ENCODE measurements at regions not wholly inside any gene's neighbourhood (a gene's known extent, or its start where the extent isn't known, plus 50 kb on each side); places are given as distances from the start of the nearest gene placed in this dataset.

DNA sequence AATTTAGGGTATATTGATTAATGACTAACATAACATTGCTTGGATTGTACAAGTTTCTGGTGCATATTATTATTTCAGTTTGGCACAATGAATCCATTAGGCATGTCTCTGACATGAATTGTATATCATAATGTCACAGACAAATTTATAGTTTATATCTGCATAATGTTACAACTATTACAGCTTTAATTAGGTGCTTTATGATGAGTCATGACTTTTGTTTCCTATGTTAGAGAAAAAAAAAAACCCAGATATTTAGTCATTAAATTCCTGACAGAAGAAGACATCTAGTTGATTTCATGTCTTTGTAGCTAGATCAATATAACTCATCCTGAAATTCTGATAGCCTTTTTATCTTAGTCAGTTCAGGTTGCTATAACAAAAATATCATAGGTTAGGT lies 385.7 kb upstream of the EPHA5 start:
- TF ChIP-seq, protein P1, sequence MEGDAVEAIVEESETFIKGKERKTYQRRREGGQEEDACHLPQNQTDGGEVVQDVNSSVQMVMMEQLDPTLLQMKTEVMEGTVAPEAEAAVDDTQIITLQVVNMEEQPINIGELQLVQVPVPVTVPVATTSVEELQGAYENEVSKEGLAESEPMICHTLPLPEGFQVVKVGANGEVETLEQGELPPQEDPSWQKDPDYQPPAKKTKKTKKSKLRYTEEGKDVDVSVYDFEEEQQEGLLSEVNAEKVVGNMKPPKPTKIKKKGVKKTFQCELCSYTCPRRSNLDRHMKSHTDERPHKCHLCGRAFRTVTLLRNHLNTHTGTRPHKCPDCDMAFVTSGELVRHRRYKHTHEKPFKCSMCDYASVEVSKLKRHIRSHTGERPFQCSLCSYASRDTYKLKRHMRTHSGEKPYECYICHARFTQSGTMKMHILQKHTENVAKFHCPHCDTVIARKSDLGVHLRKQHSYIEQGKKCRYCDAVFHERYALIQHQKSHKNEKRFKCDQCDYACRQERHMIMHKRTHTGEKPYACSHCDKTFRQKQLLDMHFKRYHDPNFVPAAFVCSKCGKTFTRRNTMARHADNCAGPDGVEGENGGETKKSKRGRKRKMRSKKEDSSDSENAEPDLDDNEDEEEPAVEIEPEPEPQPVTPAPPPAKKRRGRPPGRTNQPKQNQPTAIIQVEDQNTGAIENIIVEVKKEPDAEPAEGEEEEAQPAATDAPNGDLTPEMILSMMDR (IDR thresholded peaks at IDR 0.05): no peak

GRCh38 chr4:66052426-66052825 lies 382.1 kb upstream of the EPHA5 start:
- TF ChIP-seq, protein P1 (IDR thresholded peaks at IDR 0.05): no peak

DNA sequence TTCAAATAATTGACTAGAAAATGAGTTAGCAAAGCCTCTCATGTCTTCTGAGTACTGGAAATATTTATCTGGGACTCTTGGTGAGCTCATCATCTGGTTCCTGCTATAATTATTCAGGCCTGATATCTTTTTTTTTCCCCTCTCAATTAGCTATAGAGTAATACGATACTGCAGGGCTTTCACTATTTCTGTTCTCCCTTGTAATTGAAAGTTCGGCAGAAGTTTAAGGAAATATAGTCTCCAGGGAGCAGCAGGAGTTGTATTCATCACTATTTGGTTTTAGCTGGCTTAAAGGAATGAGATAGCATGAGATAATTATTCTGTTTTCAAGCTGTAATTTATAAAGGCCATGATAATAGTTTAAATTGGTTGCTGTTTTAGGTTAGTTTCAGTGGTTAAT lies 378.6 kb upstream of the EPHA5 start:
- TF ChIP-seq, protein P1 (IDR thresholded peaks at IDR 0.05): no peak

DNA sequence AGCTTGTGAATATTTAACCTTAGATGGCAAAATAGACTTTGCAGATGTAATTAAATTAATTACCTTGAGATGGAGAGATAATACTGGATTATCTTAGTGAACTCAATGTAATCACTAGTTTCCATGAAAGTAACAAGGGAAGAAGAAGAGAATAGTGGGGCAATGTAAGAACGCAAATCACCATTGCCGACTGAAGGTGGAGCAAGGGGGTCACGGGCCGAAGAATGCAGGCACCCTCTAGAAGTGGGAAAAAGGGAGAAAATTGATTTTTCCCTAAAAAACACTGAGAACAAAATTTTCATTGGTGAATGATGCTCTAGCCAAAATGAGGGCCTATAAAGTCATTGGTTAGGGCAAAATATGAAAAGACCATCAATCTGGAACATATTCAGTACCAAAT lies 375.6 kb upstream of the EPHA5 start:
- TF ChIP-seq, protein P1 (IDR thresholded peaks at IDR 0.05): no peak

GRCh38 chr4:66035701-66036100 lies 365.4 kb upstream of the EPHA5 start:
- TF ChIP-seq, protein P1 (IDR thresholded peaks at IDR 0.05): no peak

DNA sequence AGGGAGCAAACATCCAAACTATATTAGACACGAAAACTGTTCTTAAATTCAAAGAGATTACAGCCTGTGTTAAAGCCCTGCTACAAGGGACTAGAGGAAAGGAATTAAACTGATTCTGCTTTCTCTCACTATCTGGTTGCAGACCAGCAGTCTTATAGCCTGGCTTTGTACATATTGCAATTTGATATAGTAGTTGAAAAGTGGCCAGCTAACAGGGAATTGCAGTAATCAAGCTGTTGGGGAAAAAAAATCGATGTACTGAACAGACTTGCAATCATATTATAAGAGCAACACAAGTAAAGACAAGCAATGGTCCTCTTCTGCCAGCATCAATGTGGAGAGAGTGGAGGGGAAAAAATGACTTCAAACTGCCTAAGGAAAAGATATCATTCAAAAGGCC lies 364.4 kb upstream of the EPHA5 start:
- TF ChIP-seq, protein P1 (IDR thresholded peaks at IDR 0.05): no peak

DNA sequence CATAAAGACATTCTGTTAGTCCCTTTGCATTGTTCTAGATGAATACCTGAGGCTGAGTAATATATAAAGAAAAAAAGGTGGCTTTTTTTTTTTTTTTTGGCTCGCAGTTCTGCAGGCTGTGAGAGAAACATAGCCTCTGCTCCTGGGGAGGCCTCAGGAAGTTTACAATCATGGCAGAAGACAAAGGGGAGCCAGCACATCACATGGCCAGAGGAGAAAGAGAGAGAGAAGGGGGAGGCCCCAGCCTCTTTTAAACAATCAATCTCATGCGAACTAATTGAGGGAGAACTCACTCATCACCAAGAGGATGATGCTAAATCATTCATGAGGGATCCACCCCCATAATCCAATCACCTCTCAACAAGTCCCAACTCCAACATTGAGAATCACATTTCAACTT lies 364.0 kb upstream of the EPHA5 start:
- TF ChIP-seq, protein P1 (IDR thresholded peaks at IDR 0.05): no peak

DNA sequence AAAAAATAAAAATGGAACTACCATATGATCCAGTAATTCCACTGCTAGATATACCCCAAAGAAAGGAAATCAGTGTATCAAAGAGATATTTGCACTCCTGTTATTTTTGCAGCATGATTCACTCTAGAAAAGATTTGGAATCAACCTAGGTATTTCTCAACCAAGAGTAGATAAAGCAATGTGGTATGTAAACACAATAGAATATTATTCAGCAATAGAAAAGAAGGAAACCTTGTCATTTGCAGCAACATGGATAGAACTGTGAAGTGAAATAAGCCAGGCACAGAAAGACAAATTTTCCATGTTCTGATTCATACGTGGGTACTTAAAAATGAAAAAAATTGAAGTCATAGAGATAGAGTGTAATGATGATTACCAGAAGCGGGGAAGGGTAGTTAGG lies 362.3 kb upstream of the EPHA5 start:
- TF ChIP-seq, protein P1 (IDR thresholded peaks at IDR 0.05): no peak
